SK-N-SH (cell line): ENCODE measurements at regions not wholly inside any gene's neighbourhood (a gene's known extent, or its start where the extent isn't known, plus 50 kb on each side); places are given as distances from the start of the nearest gene placed in this dataset.
A peak's percentile ranks its signal among the peaks of the same experiment; 100 is the strongest.

ENCODE experiments used
- CTCF ChIA-PET: fragments of 300-600, 350-600 bp; formaldehyde crosslinking; extraction: SDS; loops from one replicate; lab custom pipeline; 2021; lab: Yijun Ruan, JAX
- POLR2A ChIA-PET: fragments of 350-600 bp; sonication (Branson Sonifier 250); formaldehyde crosslinking; extraction: SDS; loops from one replicate; lab custom pipeline; 2020; ENCODE audit warnings: antibody characterized with exemption, inconsistent platforms; lab: Yijun Ruan, JAX
- DNase-seq: peaks from one replicate; pipeline ENCODE4 v3.0.0; 2012
- H2AFZ ChIP-seq: fragments of 200-600 bp; sonication (generic); 2 replicates; pipeline ENCODE4 v1.8.1; 2016; ENCODE audit warnings: antibody characterized with exemption, mild to moderate bottlenecking, low read depth
- H3F3A ChIP-seq: fragments of 200-600 bp; sonication (generic); replicated peaks from 2 replicates; pipeline ENCODE3; 2016; ENCODE audit warnings: antibody characterized with exemption, mild to moderate bottlenecking; ENCODE audit not compliant: insufficient read depth
- H3K27ac ChIP-seq, 2 experiments: fragments of 200-500 bp in 1 of 2; fragments of 200-600 bp in 1 of 2; sonication (Bioruptor generic) in 1 of 2; sonication (generic), shearing (Covaris generic) in 1 of 2; 2 replicates each; pipeline versions ENCODE4 v1.5.1 to v1.6.1; 2014 to 2016; ENCODE audit warnings: low read depth in 2 of 2, inconsistent platforms in 1 of 2, low read length in 1 of 2, mild to moderate bottlenecking in 1 of 2, mixed read lengths in 1 of 2
- H3K27me3 ChIP-seq: fragments of 200-600 bp; sonication (generic), shearing (Covaris generic); 2 replicates; pipeline ENCODE4 v1.6.1; 2016; ENCODE audit warnings: mixed run types; ENCODE audit not compliant: insufficient read depth
- H3K36me3 ChIP-seq, 2 experiments: fragments of 200-500 bp in 1 of 2; fragments of 200-600 bp in 1 of 2; sonication (Bioruptor generic) in 1 of 2; sonication (generic) in 1 of 2; replicated peaks in 1 of 2; 2 replicates each; pipeline versions ENCODE3 to v1.5.1; 2014 to 2016; ENCODE audit warnings: low read length in 1 of 2, mild to moderate bottlenecking in 1 of 2; ENCODE audit not compliant: insufficient read depth in 2 of 2, control insufficient read depth in 1 of 2
- H3K4me1 ChIP-seq, 2 experiments: fragments of 200-500 bp in 1 of 2; fragments of 200-600 bp in 1 of 2; sonication (Bioruptor generic) in 1 of 2; sonication (generic), shearing (Covaris generic) in 1 of 2; 2 replicates each; pipeline versions ENCODE4 v1.5.1 to v1.6.1; 2014 to 2016; ENCODE audit warnings: low read depth in 1 of 2, low read length in 1 of 2, mixed run types in 1 of 2; ENCODE audit not compliant: insufficient read depth in 2 of 2, control insufficient read depth in 1 of 2
- H3K4me2 ChIP-seq: fragments of 200-600 bp; sonication (generic), shearing (Covaris generic); 2 replicates; pipeline ENCODE4 v1.6.1; 2017; ENCODE audit warnings: mixed run types
- H3K4me3 ChIP-seq, 2 experiments: fragments of 200-500 bp in 1 of 2; fragments of 200-600 bp in 1 of 2; sonication (Bioruptor generic) in 1 of 2; sonication (generic), shearing (Covaris generic) in 1 of 2; 2 replicates each; pipeline versions ENCODE4 v1.5.1 to v1.8.1; 2014 to 2016; ENCODE audit warnings: low read depth in 2 of 2, inconsistent platforms in 1 of 2, low read length in 1 of 2, mild to moderate bottlenecking in 1 of 2, mixed read lengths in 1 of 2, moderate library complexity in 1 of 2
- H3K79me2 ChIP-seq: fragments of 200-600 bp; sonication (generic); 2 replicates; pipeline ENCODE4 v1.8.1; 2017; ENCODE audit warnings: mild to moderate bottlenecking; ENCODE audit not compliant: insufficient read depth
- H3K9ac ChIP-seq: fragments of 200-600 bp; sonication (generic); 2 replicates; pipeline ENCODE4 v1.6.1; 2017; ENCODE audit warnings: mixed run types
- H3K9me2 ChIP-seq: fragments of 200-600 bp; sonication (generic); 2 replicates; pipeline ENCODE4 v1.6.1; 2017; ENCODE audit warnings: mixed run types
- H3K9me3 ChIP-seq: fragments of 200-600 bp; sonication (generic); 2 replicates; pipeline ENCODE4 v1.6.1; 2017; ENCODE audit warnings: mixed run types, mild to moderate bottlenecking, moderate library complexity
- H4K20me1 ChIP-seq: fragments of 200-600 bp; sonication (generic); 2 replicates; pipeline ENCODE4 v1.6.1; 2017; ENCODE audit warnings: mild to moderate bottlenecking, mixed run types; ENCODE audit not compliant: insufficient read depth
- CHD2 ChIP-seq: fragments of 150-350 bp; IDR thresholded peaks from 2 replicates; pipeline ENCODE4 v1.6.1; 2018; ENCODE audit warnings: low read length; ENCODE audit not compliant: partially characterized antibody
- CTCF ChIP-seq: fragments of 200-600 bp; sonication (generic); IDR thresholded peaks from 2 replicates; pipeline ENCODE4 v1.6.1; 2017; ENCODE audit warnings: antibody characterized with exemption, mild to moderate bottlenecking, moderate library complexity
- EP300 ChIP-seq, 2 experiments: IDR thresholded peaks; 2 replicates each; pipeline versions ENCODE4 v1.4.0 to v1.6.1; 2012; ENCODE audit warnings: borderline replicate concordance in 1 of 2, low read depth in 1 of 2, low read length in 1 of 2
- FOXJ3 ChIP-seq: sonication (generic); formaldehyde crosslinking; IDR thresholded peaks from 2 replicates; pipeline ENCODE4 v1.5.1; 2020; ENCODE audit warnings: mild to moderate bottlenecking, missing genetic modification reagents
- FOXM1 ChIP-seq: IDR thresholded peaks from 2 replicates; pipeline ENCODE4 v1.4.0; 2012; ENCODE audit warnings: low read depth, mild to moderate bottlenecking
- GABPA ChIP-seq: IDR thresholded peaks from 2 replicates; pipeline ENCODE4 v1.4.0; 2012; ENCODE audit warnings: low read depth, mild to moderate bottlenecking
- GATA2 ChIP-seq: sonication (generic); formaldehyde crosslinking; IDR thresholded peaks from 2 replicates; pipeline ENCODE4 v1.5.0; 2020; ENCODE audit warnings: mild to moderate bottlenecking, missing genetic modification reagents
- IRF3 ChIP-seq: fragments of 150-350 bp; IDR thresholded peaks from 2 replicates; pipeline ENCODE4 v1.6.1; 2016; ENCODE audit warnings: mild to moderate bottlenecking, low read depth, low read length
- MEF2A ChIP-seq: IDR thresholded peaks from 2 replicates; pipeline ENCODE4 v1.4.0; 2012; ENCODE audit warnings: low read depth, borderline replicate concordance
- MXI1 ChIP-seq: IDR thresholded peaks from 2 replicates; pipeline ENCODE4 v1.6.1; 2012; ENCODE audit warnings: mild to moderate bottlenecking, low read depth, low read length, improper control_type of control experiment
- POLR2AphosphoS5 ChIP-seq: IDR thresholded peaks from 2 replicates; pipeline ENCODE4 v1.6.1; 2012; ENCODE audit warnings: low read depth, low read length
- RAD21 ChIP-seq: IDR thresholded peaks from 2 replicates; pipeline ENCODE4 v1.6.1; 2012; ENCODE audit warnings: mild to moderate bottlenecking, low read length
- RCOR1 ChIP-seq: fragments of 150-350 bp; IDR thresholded peaks from 2 replicates; pipeline ENCODE4 v1.6.1; 2017; ENCODE audit warnings: antibody characterized with exemption, low read length
- RFX5 ChIP-seq: IDR thresholded peaks from 2 replicates; pipeline ENCODE4 v1.6.1; 2012; ENCODE audit warnings: mild to moderate bottlenecking, improper control_type of control experiment, low read length
- SMC3 ChIP-seq: IDR thresholded peaks from 2 replicates; pipeline ENCODE4 v1.6.1; 2012; ENCODE audit warnings: low read depth, low read length, improper control_type of control experiment
- USF2 ChIP-seq: fragments of 150-350 bp; IDR thresholded peaks from 2 replicates; pipeline ENCODE4 v1.6.1; 2017; ENCODE audit warnings: antibody characterized with exemption, low read length, low read depth, borderline replicate concordance
- WGBS: methylation state at CpG from one replicate; pipeline ENCODE4 v1.1.6; 2017; ENCODE audit warnings: low lambda C conversion rate; 5-methylcytosine and 5-hydroxymethylcytosine counted together

GRCh38 chr2:175418224-175418835 lies 236.8 kb upstream of the ATP5MC3 start:
- POLR2A ChIA-PET: no interaction called here
- TF ChIP-seq CHD2 (peak; percentile 75), GATA2 (peak; percentile 79), POLR2AphosphoS5 (no peak), RCOR1 (peak; percentile 94), IRF3 (no peak), MEF2A (no peak), MXI1 (no peak), USF2 (no peak), GABPA (no peak), EP300 (IDR thresholded peaks at IDR 0.05; ENCODE audit: borderline replicate concordance in 1 of 2, low read depth in 1 of 2, low read length in 1 of 2) (peak in 1 of 2 experiments; percentile 90; a peak in 2 of 4 replicates), FOXJ3 (peak; percentile 46), RAD21 (peak; percentile 11; the same call in 1 of the 2 replicates)

GRCh38 chr2:175414882-175415487 lies 233.5 kb upstream of the ATP5MC3 start:
- no peaks in the 10 kb centered on the region for H3K27me3 ChIP-seq
- no peak overlapping the region; a peak in 1 of 4 replicates for H3K4me3 ChIP-seq
- no peak overlapping the region; the same call in 1 of the 2 replicates for H2AFZ ChIP-seq
- H3F3A ChIP-seq: no peaks in the 10 kb centered on the region
- H3K9me2 ChIP-seq: no peaks in the 10 kb centered on the region
- H3K79me2 ChIP-seq: no peaks in the 10 kb centered on the region
- H3K27ac ChIP-seq: no peak overlapping the region
- CTCF ChIA-PET: interaction anchor here (0.6 to 5.2 kb wide), 44 partner anchors 8 to 674 kb away, joined by 3 to 33 read pairs (median 4); partner anchors contain the start of gene EVX2
- 0 out of 2 replicates have a peak overlapping the region, but pooled peaks have one; percentile 12 for H3K4me2 ChIP-seq
- no peak for TF ChIP-seq FOXM1
- TF ChIP-seq RFX5: no peak
- peak; percentile 69 for TF ChIP-seq SMC3
- peak; percentile 79 for TF ChIP-seq RAD21
- no peak for TF ChIP-seq USF2
- peak; percentile 68 for TF ChIP-seq CTCF
- no peak for TF ChIP-seq MEF2A
- TF ChIP-seq, all 33 proteins: peak for 3
- Histone ChIP-seq H3K36me3 (no peaks in the 10 kb centered on the region), H3K9ac (no peak overlapping the region), H3K9me3 (no peaks in the 10 kb centered on the region), H4K20me1 (no peaks in the 10 kb centered on the region), H3K4me1 (peaks cover 0 to 12% of the 10 kb centered on the region in 2 experiments; a peak in 2 of 4 replicates)
- peak; percentile 58 for DNase-seq
- POLR2A ChIA-PET: no interaction called here
- WGBS: 27% methylated on average over 3 of the region's 3 CpGs

More at GRCh38 chr2:175418224-175418835, 236.8 kb upstream of the ATP5MC3 start:
- Histone ChIP-seq H2AFZ (no peak overlapping the region), H3K9me2 (no peaks in the 10 kb centered on the region), H3K27ac (peak overlapping the region in 1 of 2 experiments; percentile 36; a peak in 2 of 4 replicates), H3K79me2 (no peaks in the 10 kb centered on the region), H3K36me3 (no peaks in the 10 kb centered on the region), H3F3A (no peaks in the 10 kb centered on the region), H3K9ac (no peak overlapping the region), H3K4me1 (peaks cover 0 to 12% of the 10 kb centered on the region in 2 experiments; a peak in 2 of 4 replicates), H3K9me3 (no peaks in the 10 kb centered on the region), H3K27me3 (no peaks in the 10 kb centered on the region), H4K20me1 (no peaks in the 10 kb centered on the region), H3K4me3 (no peak overlapping the region), H3K4me2 (no peak overlapping the region)
- peak; percentile 52 for DNase-seq
- CTCF ChIA-PET: interaction anchor here (1.4 kb wide), 1 partner anchor 269 kb away, joined by 3 read pairs; no protein-coding TSS in a partner anchor
- 33% methylated on average over 7 of the region's 8 CpGs for WGBS
